GM04504 (cell line): ENCODE measurements at regions not wholly inside any gene's neighbourhood (a gene's known extent, or its start where the extent isn't known, plus 50 kb on each side); places are given as distances from the start of the nearest gene placed in this dataset.
A peak's percentile ranks its signal among the peaks of the same experiment; 100 is the strongest.

Source experiments
- DNase-seq: peaks from one replicate; pipeline ENCODE4 v3.0.0-alpha.2; 2012; ENCODE audit warnings: low read depth

- no peak for DNase-seq
Measured at GRCh38 chr9:90539286-90539685, 103.3 kb downstream of the DIRAS2 start.

GRCh38 chr9:90540734-90541133 is 101.9 kb downstream of the DIRAS2 start:
- DNase-seq, result no peak

- no peak for DNase-seq
Measured at GRCh38 chr9:90544488-90544887, 98.1 kb downstream of the DIRAS2 start.

GRCh38 chr9:90546200-90546599 is 96.4 kb downstream of the DIRAS2 start:
- peak; percentile 15 for DNase-seq

- no peak for DNase-seq
Measured at GRCh38 chr9:90547896-90548295, 94.7 kb downstream of the DIRAS2 start.

GRCh38 chr9:90552317-90552716 is 90.3 kb downstream of the DIRAS2 start:
- DNase-seq, result no peak

GRCh38 chr9:90555351-90556057 is 87.1 kb downstream of the DIRAS2 start:
- DNase-seq, result no peak

- no peak for DNase-seq
Measured at GRCh38 chr9:90556897-90557675, 85.5 kb downstream of the DIRAS2 start.

- DNase-seq, result no peak
Measured at GRCh38 chr9:90559075-90560073, 83.2 kb downstream of the DIRAS2 start.
